Ovary (tissue), 7 donors: ENCODE measurements at regions not wholly inside any gene's neighbourhood (a gene's known extent, or its start where the extent isn't known, plus 50 kb on each side); places are given as distances from the start of the nearest gene placed in this dataset.

Experiments
- DNase-seq, 5 donors: peaks; one replicate each; pipeline ENCODE4 v3.0.0-alpha.2; 2019 to 2020
- H3K27ac ChIP-seq, 2 donors: fragments of 200-600 bp; one replicate each; pipeline versions ENCODE4 v1.5.1 to v1.8.0; 2019 to 2022
- H3K27me3 ChIP-seq: fragments of 200-600 bp; one replicate; pipeline ENCODE4 v1.8.0; 2022
- H3K36me3 ChIP-seq: fragments of 200-600 bp; sonication (generic); one replicate; pipeline ENCODE4 v1.5.1; 2019
- H3K4me1 ChIP-seq: one replicate; pipeline ENCODE4 v1.8.1; 2013; ENCODE audit warnings: mild to moderate bottlenecking, moderate library complexity; ENCODE audit not compliant: insufficient read depth
- H3K4me3 ChIP-seq: fragments of 200-600 bp; sonication (generic); one replicate; pipeline ENCODE4 v1.5.1; 2017
- H3K9me3 ChIP-seq, 2 donors: fragments of 200-600 bp in 1 of 2; sonication (generic) in 1 of 2; one replicate each; pipeline versions ENCODE4 v1.5.1 to v1.8.1; 2013 to 2019; ENCODE audit warnings: mild to moderate bottlenecking in 1 of 2, moderate library complexity in 1 of 2
- EP300 ChIP-seq: sonication (generic); formaldehyde crosslinking; IDR thresholded peaks from one replicate; pipeline ENCODE4 v1.6.1; 2017; ENCODE audit warnings: antibody characterized with exemption
- POLR2A ChIP-seq: fragments of 450-650 bp; IDR thresholded peaks from one replicate; pipeline ENCODE4 v1.6.1; 2017; ENCODE audit warnings: antibody characterized with exemption, mild to moderate bottlenecking, moderate library complexity
- WGBS, 3 donors: extraction: QIAGEN DNeasy Blood & Tissue Kit in 1 of 3; methylation state at CpG; one replicate each; pipeline versions ENCODE4 v1.1.5 to v1.1.7; 2013 to 2017; 5-methylcytosine and 5-hydroxymethylcytosine counted together
- intact Hi-C, 4 donors: fragments of 100-400 bp; cut with DNase I; formaldehyde crosslinking; loops; one replicate each; pipeline versions ENCODE4 v1.11.0 to v1.15.1; 2022 to 2023
- TF ChIP-seq, protein P1 (sequence below), 3 donors: fragments of 450-650 bp in 2 of 3; fragments of 200-600 bp in 1 of 3; IDR thresholded peaks; one replicate each; pipeline versions ENCODE4 v1.5.1 to v1.8.0; 2016 to 2022; ENCODE audit warnings: antibody characterized with exemption in 3 of 3, mild to moderate bottlenecking in 1 of 3
- donor health status: DM: no; HTN: no; CAD: no; lungs with moderate emphysema.
- donor health status: DM: no; HTN: no; CAD: no.
- donor health status: Bipolar disorder and iron deficiency.
- donor health status: DM: no; HTN: no; CAD: no.
- donor health status: DM: yes; HTN: yes; CAD: no.

DNA sequence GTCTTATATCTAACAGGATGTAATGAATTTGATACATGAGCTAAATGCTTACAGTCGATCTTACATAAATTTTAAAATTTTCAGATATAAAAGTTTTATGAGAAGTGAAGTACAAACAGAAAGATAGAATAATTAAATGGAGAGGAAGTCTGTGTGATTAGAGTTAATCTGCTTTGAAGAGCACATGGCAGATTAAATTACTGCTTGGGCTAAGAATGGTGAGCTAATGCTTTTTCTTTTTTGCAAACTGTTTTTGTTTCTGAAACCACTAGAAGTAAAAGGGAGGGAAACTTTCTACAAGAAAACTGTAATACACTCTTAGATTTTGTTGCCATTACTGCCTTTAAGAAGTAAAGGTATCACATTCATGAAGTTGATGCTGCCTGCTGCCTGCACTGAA lies 96.3 kb upstream of the SPRY2 start:
- no peaks in the 10 kb centered on the region for H3K27me3 ChIP-seq
- intact Hi-C loops: no loop called here
- H3K4me1 ChIP-seq: peaks cover 2% of the 10 kb centered on the region
- H3K27ac ChIP-seq: no peak overlapping the region
- no peak for TF ChIP-seq EP300
- TF ChIP-seq, protein P1, sequence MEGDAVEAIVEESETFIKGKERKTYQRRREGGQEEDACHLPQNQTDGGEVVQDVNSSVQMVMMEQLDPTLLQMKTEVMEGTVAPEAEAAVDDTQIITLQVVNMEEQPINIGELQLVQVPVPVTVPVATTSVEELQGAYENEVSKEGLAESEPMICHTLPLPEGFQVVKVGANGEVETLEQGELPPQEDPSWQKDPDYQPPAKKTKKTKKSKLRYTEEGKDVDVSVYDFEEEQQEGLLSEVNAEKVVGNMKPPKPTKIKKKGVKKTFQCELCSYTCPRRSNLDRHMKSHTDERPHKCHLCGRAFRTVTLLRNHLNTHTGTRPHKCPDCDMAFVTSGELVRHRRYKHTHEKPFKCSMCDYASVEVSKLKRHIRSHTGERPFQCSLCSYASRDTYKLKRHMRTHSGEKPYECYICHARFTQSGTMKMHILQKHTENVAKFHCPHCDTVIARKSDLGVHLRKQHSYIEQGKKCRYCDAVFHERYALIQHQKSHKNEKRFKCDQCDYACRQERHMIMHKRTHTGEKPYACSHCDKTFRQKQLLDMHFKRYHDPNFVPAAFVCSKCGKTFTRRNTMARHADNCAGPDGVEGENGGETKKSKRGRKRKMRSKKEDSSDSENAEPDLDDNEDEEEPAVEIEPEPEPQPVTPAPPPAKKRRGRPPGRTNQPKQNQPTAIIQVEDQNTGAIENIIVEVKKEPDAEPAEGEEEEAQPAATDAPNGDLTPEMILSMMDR (IDR thresholded peaks at IDR 0.05): no peak
- no peak for TF ChIP-seq POLR2A
- 4 to 13% (median 5%) methylated on average over 1 of the region's 1 CpG for WGBS, 3 donors
- no peak for DNase-seq
- no peaks in the 10 kb centered on the region for H3K36me3 ChIP-seq
- no peak overlapping the region for H3K4me3 ChIP-seq
- no peaks in the 10 kb centered on the region for H3K9me3 ChIP-seq

DNA sequence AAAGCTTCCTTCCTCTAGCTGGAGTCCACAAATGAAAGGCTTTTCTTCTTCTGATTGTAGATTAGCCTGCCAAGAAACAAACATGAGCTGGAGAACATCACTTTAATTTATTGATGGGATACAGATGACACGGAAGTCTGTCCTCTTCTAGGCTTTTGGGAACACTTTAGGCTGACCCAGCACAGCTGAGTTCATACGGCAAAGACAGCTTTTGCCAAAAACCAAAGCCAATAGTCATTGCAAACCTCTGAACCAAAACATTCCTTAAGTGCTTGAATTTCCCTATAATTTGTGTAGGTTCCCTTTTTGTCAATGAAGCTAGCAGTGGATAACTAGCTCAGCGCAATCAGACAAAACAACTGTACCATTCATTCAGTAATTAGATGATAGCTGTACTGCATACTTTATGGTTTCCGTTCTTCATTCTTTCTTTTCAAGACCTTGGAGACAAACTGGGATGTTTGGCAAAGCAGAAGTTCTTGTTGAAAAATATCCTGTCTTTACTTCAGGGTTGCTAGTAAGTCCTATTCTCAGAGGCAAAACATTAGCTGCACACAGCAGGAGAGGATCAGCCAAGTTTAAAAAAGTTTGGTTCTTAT lies 95.7 kb upstream of the SPRY2 start:
- Histone ChIP-seq H3K27ac (no peak overlapping the region), H3K36me3 (no peaks in the 10 kb centered on the region), H3K4me1 (peaks cover 2% of the 10 kb centered on the region), H3K27me3 (no peaks in the 10 kb centered on the region), H3K4me3 (no peak overlapping the region), H3K9me3 (no peaks in the 10 kb centered on the region)
- intact Hi-C loops: no loop called here
- TF ChIP-seq POLR2A (no peak), EP300 (no peak)
- TF ChIP-seq, protein P1 (IDR thresholded peaks at IDR 0.05): no peak
- 5 to 10% (median 7%) methylated on average over 4 of the region's 4 CpGs for WGBS, 3 donors
- DNase-seq: no peak

DNA sequence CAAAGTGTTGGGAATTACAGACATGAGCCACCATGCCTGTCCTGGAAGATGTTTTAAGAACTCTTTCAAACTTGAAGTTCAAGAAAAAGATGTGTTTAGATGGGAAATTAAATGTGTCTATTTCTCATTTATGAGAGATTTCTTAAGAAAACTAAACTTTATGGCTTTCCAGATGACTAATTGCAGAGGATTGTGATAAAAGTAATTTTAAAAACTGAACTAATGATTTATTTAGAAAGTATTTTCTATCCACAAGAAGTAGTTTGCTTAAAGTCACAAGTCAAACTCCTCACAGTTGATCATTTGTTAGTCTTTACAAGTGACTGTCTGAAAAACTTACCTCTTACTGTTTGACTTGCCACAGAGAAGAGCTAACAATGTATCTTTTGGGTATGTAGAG lies 89.6 kb upstream of the SPRY2 start:
- intact Hi-C loops: no loop called here
- no peaks in the 10 kb centered on the region for H3K9me3 ChIP-seq
- H3K27ac ChIP-seq: no peak overlapping the region
- no peaks in the 10 kb centered on the region for H3K4me1 ChIP-seq
- DNase-seq: no peak
- H3K27me3 ChIP-seq: no peaks in the 10 kb centered on the region
- no peak overlapping the region for H3K4me3 ChIP-seq
- no peaks in the 10 kb centered on the region for H3K36me3 ChIP-seq
- TF ChIP-seq, protein P1 (IDR thresholded peaks at IDR 0.05): no peak
- TF ChIP-seq EP300 (no peak), POLR2A (no peak)

DNA sequence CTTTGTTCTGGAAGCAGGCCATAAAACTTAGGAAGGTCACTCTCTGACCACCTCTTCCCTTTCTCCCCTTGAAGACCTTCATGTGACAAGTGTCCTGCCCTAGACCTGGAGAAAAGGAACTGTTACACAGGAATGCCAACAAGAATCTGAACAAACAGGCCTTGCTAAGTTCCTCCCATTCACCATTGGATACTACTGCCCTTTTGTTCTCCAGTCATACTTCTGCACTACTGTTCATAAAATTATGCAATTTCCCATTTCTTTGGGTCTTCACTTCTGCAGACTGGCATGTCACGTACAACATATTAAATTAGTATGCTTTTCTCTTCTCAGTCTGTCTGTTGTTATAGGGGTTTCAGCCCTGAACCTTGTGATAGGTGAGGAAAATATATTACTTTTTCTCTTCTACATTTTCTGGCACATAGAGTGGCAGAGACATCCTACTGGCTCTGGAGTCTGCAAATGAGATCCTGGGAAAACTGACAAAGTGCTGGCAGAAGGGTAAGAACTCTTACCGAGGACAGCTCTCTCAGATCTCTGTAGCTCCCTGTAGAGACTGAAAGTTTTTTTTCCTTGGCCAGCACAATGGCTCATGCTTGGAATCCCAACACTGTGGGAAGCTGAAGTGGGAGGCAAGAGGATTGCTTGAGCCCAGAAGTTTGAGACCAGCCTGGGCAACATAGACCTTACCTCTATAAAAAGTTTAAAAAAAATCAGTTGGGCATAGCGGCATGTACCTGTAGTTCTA lies 87.6 kb upstream of the SPRY2 start:
- Histone ChIP-seq H3K4me3 (no peak overlapping the region), H3K9me3 (no peaks in the 10 kb centered on the region), H3K27me3 (no peaks in the 10 kb centered on the region), H3K4me1 (no peaks in the 10 kb centered on the region), H3K36me3 (no peaks in the 10 kb centered on the region), H3K27ac (no peak overlapping the region)
- intact Hi-C loops: no loop called here
- TF ChIP-seq POLR2A: no peak
- no peak for TF ChIP-seq EP300
- TF ChIP-seq, protein P1 (IDR thresholded peaks at IDR 0.05): no peak
- 77 to 83% (median 79%) methylated on average over 3 of the region's 3 CpGs for WGBS, 3 donors
- DNase-seq: no peak
